Sigmoid colon (tissue), 6 donors: ENCODE measurements at regions not wholly inside any gene's neighbourhood (a gene's known extent, or its start where the extent isn't known, plus 50 kb on each side); places are given as distances from the start of the nearest gene placed in this dataset.

Experiments
- DNase-seq: peaks from one replicate; pipeline ENCODE4 v3.0.0-alpha.2; 2019
- H3K27ac ChIP-seq, 4 donors: fragments of 200-600 bp; sonication (generic); one replicate each; pipeline ENCODE4 v1.5.1; 2016 to 2019; ENCODE audit warnings: mild to moderate bottlenecking in 1 of 4
- H3K27me3 ChIP-seq, 3 donors: fragments of 200-600 bp; sonication (generic); one replicate each; pipeline ENCODE4 v1.5.1; 2019; ENCODE audit warnings: mild to moderate bottlenecking in 1 of 3
- H3K36me3 ChIP-seq, 4 donors: fragments of 200-600 bp; sonication (generic); one replicate each; pipeline ENCODE4 v1.5.1; 2016 to 2019
- H3K4me1 ChIP-seq, 4 donors: fragments of 200-600 bp; sonication (generic); one replicate each; pipeline ENCODE4 v1.5.1; 2017 to 2019
- H3K4me3 ChIP-seq, 4 donors: fragments of 200-600 bp; sonication (generic); one replicate each; pipeline ENCODE4 v1.5.1; 2017 to 2019; ENCODE audit warnings: mild to moderate bottlenecking in 2 of 4, moderate library complexity in 1 of 4
- H3K9me3 ChIP-seq, 4 donors: fragments of 200-600 bp in 3 of 4; sonication (generic) in 3 of 4; one replicate each; pipeline versions ENCODE4 v1.5.1 to v1.6.1; 2013 to 2019
- CTCF ChIP-seq, 4 experiments: fragments of 450-650 bp in 3 of 4; fragments of 200-600 bp in 1 of 4; IDR thresholded peaks; one replicate each; pipeline ENCODE4 v1.5.1; 2016 to 2019; ENCODE audit warnings: antibody characterized with exemption in 4 of 4, mild to moderate bottlenecking in 3 of 4, moderate library complexity in 2 of 4
- EP300 ChIP-seq, 4 donors: sonication (generic); formaldehyde crosslinking; IDR thresholded peaks; one replicate each; pipeline ENCODE4 v1.6.1; 2017; ENCODE audit warnings: antibody characterized with exemption in 4 of 4
- POLR2A ChIP-seq, 2 donors: fragments of 450-650 bp; IDR thresholded peaks; one replicate each; pipeline ENCODE4 v1.6.1; 2016; ENCODE audit warnings: antibody characterized with exemption in 2 of 2, mild to moderate bottlenecking in 2 of 2, moderate library complexity in 2 of 2
- POLR2AphosphoS5 ChIP-seq, 4 donors: sonication (generic); formaldehyde crosslinking; IDR thresholded peaks; one replicate each; pipeline ENCODE4 v1.6.1; 2017; ENCODE audit warnings: antibody characterized with exemption in 4 of 4
- WGBS, 2 donors: extraction: QIAGEN DNeasy Blood & Tissue Kit; methylation state at CpG; one replicate each; pipeline ENCODE4 v1.1.7; 2013; 5-methylcytosine and 5-hydroxymethylcytosine counted together
- intact Hi-C: fragments of 100-400 bp; cut with DNase I; formaldehyde crosslinking; loops from one replicate; pipeline ENCODE4 v1.15.1; 2023
- donor health status: healthy with polysubstance abuse.
- donor health status: healthy.

DNA sequence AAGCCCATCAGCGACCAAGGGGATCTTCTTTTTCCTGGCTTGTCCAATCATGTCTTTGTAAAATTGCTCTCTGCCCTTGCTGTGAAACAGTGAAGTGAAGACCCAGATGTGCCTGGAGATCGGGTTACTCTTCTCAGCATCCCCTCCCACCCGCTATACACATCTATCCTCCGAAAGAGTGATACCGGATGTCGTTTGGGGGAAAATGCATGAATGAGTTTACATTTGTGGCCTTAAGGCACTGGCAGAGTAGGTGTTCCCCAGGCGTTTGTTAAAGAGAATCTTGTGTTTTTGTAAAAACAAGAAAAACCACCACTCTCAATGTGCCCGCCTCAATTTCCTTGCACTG is 528.3 kb downstream of the CMPK2 start:
- no peaks in the 10 kb centered on the region for H3K36me3 ChIP-seq
- no peak overlapping the region for H3K4me3 ChIP-seq
- TF ChIP-seq EP300 (IDR thresholded peaks at IDR 0.05) (no peak), POLR2AphosphoS5 (IDR thresholded peaks at IDR 0.05) (no peak), CTCF (IDR thresholded peaks at IDR 0.05) (no peak), POLR2A (IDR thresholded peaks at IDR 0.05) (no peak)
- no peaks in the 10 kb centered on the region for H3K27me3 ChIP-seq
- no peak overlapping the region for H3K27ac ChIP-seq
- DNase-seq: no peak
- no peaks in the 10 kb centered on the region for H3K9me3 ChIP-seq
- intact Hi-C loops: no loop called here
- peaks cover 0 to 13% (median 0%) of the 10 kb centered on the region in 4 donors for H3K4me1 ChIP-seq
- WGBS, 2 donors: 72 to 73% methylated on average over 8 of the region's 8 CpGs

DNA sequence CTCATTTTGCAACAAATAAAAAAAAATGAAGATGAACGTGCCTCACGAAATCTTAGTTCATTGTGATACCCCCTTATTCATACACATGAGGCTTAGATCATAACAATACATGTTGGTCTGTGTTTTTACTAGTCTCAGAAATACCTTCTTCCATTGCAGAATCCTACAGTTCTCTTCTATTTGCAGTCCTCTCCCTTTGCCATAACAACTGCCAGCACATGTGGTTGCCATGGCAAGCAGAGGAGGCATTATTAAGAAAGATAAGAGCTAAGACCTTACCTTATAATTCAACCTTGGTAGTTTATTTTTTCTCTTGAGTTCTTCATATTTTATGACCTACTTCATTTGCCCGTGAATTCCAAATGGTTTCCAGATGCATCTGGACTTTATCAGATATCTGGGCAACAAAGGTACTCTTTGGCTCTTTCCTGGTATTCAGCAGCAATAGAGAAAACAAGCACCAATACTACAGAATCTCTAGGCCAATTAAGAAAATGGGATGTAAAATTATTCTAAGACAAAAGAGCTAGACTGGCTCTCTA is 524.0 kb downstream of the CMPK2 start:
- Histone ChIP-seq H3K4me3 (no peak overlapping the region), H3K27ac (no peak overlapping the region), H3K27me3 (no peaks in the 10 kb centered on the region), H3K36me3 (no peaks in the 10 kb centered on the region), H3K4me1 (peaks cover 0 to 13% (median 0%) of the 10 kb centered on the region in 4 donors), H3K9me3 (no peaks in the 10 kb centered on the region)
- intact Hi-C loops: no loop called here
- DNase-seq: no peak
- TF ChIP-seq POLR2A (IDR thresholded peaks at IDR 0.05) (no peak), POLR2AphosphoS5 (IDR thresholded peaks at IDR 0.05) (no peak), EP300 (IDR thresholded peaks at IDR 0.05) (no peak), CTCF (IDR thresholded peaks at IDR 0.05) (no peak)
- WGBS, 2 donors: 71 to 76% methylated on average over 3 of the region's 3 CpGs

GRCh38 chr2:6342273-6342920 is 523.3 kb downstream of the CMPK2 start:
- Histone ChIP-seq H3K27ac (no peak overlapping the region), H3K9me3 (no peaks in the 10 kb centered on the region), H3K4me3 (no peak overlapping the region), H3K4me1 (peaks cover 0 to 13% (median 0%) of the 10 kb centered on the region in 4 donors), H3K27me3 (no peaks in the 10 kb centered on the region), H3K36me3 (no peaks in the 10 kb centered on the region)
- TF ChIP-seq POLR2AphosphoS5 (IDR thresholded peaks at IDR 0.05): no peak
- TF ChIP-seq CTCF (IDR thresholded peaks at IDR 0.05): no peak
- TF ChIP-seq EP300 (IDR thresholded peaks at IDR 0.05): no peak
- TF ChIP-seq POLR2A (IDR thresholded peaks at IDR 0.05): no peak
- intact Hi-C loops: no loop called here
- no peak for DNase-seq
- 79 to 85% methylated on average over 4 of the region's 4 CpGs for WGBS, 2 donors

GRCh38 chr2:6343076-6343475 is 522.6 kb downstream of the CMPK2 start:
- Histone ChIP-seq H3K27ac (no peak overlapping the region), H3K36me3 (no peaks in the 10 kb centered on the region), H3K9me3 (no peaks in the 10 kb centered on the region), H3K4me3 (no peak overlapping the region), H3K27me3 (no peaks in the 10 kb centered on the region), H3K4me1 (peaks cover 0 to 13% (median 0%) of the 10 kb centered on the region in 4 donors)
- intact Hi-C loops: no loop called here
- DNase-seq: no peak
- WGBS, 2 donors: 87% methylated on average over 5 of the region's 5 CpGs
- TF ChIP-seq EP300 (IDR thresholded peaks at IDR 0.05) (no peak), CTCF (IDR thresholded peaks at IDR 0.05) (no peak), POLR2AphosphoS5 (IDR thresholded peaks at IDR 0.05) (no peak), POLR2A (IDR thresholded peaks at IDR 0.05) (no peak)

DNA sequence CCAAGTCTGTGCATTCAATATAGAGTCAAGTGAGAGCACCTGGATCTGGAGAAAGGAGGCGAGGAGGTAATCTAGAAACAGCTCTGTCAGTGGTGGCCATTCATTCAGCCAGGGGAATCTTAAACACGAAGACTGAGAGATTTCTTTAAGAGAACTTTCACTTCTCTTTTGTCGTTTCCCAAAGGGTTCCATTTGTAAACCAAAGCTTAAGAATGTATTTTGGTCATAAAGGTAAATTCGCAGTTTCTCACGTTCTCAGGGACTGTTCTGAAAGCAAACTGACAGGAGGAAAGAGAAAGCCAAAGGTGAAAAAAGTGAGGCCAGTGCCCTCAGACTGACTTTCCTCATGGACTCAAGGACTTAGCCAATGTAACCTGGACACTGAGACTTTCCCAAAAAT is 513.5 kb downstream of the CMPK2 start:
- intact Hi-C loops: loop anchor here (10.0 kb wide), 1 partner anchor 423 kb away; no protein-coding TSS in a partner anchor
- 71 to 85% methylated on average over 5 of the region's 5 CpGs for WGBS, 2 donors
- no peak overlapping the region for H3K4me3 ChIP-seq

More for the DNA sequence above, 513.5 kb downstream of the CMPK2 start:
- TF ChIP-seq POLR2A (IDR thresholded peaks at IDR 0.05): no peak
- TF ChIP-seq CTCF (IDR thresholded peaks at IDR 0.05): no peak
- TF ChIP-seq EP300 (IDR thresholded peaks at IDR 0.05): no peak
- TF ChIP-seq POLR2AphosphoS5 (IDR thresholded peaks at IDR 0.05): no peak
- no peak for DNase-seq
- Histone ChIP-seq H3K4me1 (no peaks in the 10 kb centered on the region), H3K27me3 (no peaks in the 10 kb centered on the region), H3K36me3 (no peaks in the 10 kb centered on the region), H3K27ac (no peak overlapping the region), H3K9me3 (no peaks in the 10 kb centered on the region)
